HS-27A (cell line): ENCODE measurements at regions not wholly inside any gene's neighbourhood (a gene's known extent, or its start where the extent isn't known, plus 50 kb on each side); places are given as distances from the start of the nearest gene placed in this dataset.
"Not testable (repeated sequence)": the region's sequence is repeated elsewhere in the genome, so short reads cannot be mapped to it uniquely, and the experiment has no call there.

Experiments used
- DNase-seq: peaks from one replicate; pipeline ENCODE4 v3.0.0-alpha.2; 2012; ENCODE audit warnings: low read depth, missing footprints

- no peak for DNase-seq
Observed at GRCh38 chr12:88753066-88753465, 172.8 kb upstream of the KITLG start.

DNA sequence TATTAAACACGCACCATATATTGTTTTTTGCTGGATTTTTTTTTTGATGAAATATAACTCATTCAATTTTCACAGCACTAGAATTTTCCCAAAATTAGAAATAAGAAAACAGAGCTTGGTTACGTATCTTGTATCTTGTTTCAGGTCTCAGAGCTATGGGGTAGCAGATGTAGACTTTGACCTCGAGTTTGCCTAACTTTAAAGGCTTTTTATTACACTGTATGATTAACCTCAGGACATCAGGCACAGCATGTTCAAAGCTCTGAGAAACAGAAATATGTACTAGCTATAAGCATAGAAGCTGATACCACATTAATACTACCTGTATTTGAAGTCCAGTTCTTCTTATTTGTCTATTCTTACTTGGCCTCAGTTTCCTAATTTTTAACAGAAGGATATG, 171.9 kb upstream of the KITLG start:
- no peak for DNase-seq

DNA sequence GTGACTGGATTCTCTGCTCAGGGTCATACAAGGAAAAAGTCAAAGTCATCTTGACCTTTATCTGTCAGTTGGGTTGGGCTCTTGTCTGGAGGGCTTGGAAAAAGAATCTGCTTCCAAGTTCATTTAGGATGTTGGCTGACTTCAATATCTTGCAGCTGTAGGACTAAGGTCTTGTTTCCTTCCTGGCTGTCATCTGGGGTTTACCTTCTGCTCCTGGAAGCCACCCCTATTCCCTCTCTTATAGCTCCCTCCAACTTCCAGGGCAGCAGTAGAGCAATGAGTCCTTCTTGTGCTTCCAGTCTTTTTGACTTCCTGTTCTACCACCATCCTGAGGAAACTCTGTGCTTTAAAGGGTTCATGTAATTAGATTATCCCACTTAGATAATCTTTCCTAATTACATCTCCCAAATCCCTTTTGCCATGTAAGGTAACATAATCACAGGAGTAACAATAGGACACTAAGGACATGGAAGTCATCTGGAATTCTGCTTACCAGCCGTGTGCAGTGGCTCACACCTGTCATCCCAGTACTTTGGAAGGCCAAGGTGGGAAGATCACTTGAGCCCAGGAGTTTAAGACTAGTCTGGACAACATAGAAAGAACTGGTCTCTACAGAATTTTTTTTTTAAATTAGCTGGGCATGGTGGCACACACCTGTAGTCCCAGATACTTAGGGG, 170.7 kb upstream of the KITLG start:
- no peak for DNase-seq

- no peak for DNase-seq
Observed at GRCh38 chr12:88746386-88746785, 166.1 kb upstream of the KITLG start.

- DNase-seq, result no peak
Observed at GRCh38 chr12:88743946-88744685, 163.8 kb upstream of the KITLG start.

- no peak for DNase-seq
Observed at GRCh38 chr12:88737838-88738472, 157.7 kb upstream of the KITLG start.

GRCh38 chr12:88736031-88736430, 155.8 kb upstream of the KITLG start:
- DNase-seq, result no peak

- no peak for DNase-seq
Observed at GRCh38 chr12:88733008-88733407, 152.7 kb upstream of the KITLG start.

GRCh38 chr12:88729196-88729595, 148.9 kb upstream of the KITLG start:
- no peak for DNase-seq

DNA sequence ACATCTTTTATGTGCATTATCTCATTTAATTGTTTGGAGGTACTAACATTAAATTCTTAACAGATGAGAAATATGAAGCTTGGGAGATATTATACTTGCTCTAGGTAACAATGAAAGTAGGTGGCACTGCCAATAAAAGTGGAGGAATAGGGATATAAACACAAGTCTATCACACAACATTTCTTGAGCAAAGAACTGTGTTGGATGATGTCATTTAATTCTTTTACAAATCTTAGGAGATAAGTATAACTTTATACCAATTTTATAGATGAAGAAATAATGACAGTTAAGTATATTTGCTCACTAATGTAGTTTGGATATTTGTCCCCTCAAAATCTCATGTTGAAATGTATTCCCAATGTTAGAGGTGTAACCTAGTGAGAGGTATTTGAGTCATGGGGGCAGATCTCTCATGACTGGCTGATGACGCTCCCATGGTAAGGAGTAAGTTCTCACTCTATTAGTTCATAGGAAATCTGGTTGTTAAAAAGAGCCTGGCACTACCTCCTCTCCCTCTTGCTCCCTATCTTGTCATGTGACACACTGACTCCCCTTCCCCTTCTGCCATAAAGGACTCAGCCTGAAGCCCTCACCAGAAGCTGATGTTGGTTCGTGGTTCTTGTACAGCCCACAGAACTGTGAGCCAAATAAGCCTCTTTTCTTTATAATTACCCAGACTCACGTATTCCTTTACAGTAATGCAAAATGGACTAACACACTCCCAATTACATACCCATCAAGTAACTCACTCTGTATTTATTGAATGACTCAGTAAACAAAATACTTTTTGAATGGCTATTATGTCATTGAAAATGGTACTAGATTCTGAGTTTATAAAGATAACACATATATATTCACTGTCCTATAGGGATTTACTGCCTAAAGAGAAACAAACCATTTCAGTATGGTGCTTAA, 146.8 kb upstream of the KITLG start:
- DNase-seq, result peak; percentile 17

GRCh38 chr12:88725592-88726143, 145.4 kb upstream of the KITLG start:
- no peak for DNase-seq

GRCh38 chr12:88723219-88723618, 142.9 kb upstream of the KITLG start:
- no peak for DNase-seq

GRCh38 chr12:88720785-88721650, 140.7 kb upstream of the KITLG start:
- DNase-seq, result no peak

DNA sequence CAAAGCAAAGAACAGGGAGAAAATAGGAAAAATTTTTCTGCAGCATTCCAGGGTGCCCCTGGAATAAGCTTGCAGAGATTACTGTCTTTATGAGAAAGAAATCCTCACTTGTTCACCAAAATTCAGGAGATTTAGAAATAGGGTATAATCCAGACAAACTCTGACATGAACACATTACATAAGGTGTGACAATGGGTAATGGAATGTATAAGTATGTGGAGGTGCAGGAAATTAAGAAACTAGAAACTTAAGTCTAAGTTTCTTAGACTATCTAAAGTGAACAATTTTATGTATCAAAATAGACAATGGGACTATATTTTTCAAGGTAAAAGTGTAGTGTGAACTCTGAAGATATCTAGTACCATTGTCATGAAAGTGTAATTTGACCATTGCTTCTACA, 140.0 kb upstream of the KITLG start:
- DNase-seq, result no peak

GRCh38 chr12:88717188-88717587, 136.9 kb upstream of the KITLG start:
- DNase-seq, result no peak

DNA sequence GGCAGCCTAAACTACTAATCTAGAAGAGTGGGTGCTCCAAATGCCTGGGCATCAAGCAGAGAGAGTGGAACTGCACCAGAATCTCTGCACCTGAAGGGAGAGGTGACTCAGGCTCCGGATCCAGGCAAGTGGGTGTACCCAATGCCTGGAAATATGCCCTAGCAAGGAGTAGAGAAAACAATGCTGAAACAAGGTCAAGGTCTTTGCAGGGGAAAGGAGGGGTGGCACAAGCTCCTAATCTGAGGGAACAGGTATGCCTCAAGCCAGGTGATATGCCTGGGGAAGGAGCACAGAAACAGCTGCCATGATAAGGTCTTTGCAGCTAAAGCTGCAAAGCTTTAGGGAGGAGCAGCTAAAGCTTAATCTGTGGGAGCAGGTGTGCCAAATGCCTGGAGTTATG, 136.0 kb upstream of the KITLG start:
- DNase-seq, result no peak

GRCh38 chr12:88715673-88716072, 135.4 kb upstream of the KITLG start:
- DNase-seq, result no peak

DNA sequence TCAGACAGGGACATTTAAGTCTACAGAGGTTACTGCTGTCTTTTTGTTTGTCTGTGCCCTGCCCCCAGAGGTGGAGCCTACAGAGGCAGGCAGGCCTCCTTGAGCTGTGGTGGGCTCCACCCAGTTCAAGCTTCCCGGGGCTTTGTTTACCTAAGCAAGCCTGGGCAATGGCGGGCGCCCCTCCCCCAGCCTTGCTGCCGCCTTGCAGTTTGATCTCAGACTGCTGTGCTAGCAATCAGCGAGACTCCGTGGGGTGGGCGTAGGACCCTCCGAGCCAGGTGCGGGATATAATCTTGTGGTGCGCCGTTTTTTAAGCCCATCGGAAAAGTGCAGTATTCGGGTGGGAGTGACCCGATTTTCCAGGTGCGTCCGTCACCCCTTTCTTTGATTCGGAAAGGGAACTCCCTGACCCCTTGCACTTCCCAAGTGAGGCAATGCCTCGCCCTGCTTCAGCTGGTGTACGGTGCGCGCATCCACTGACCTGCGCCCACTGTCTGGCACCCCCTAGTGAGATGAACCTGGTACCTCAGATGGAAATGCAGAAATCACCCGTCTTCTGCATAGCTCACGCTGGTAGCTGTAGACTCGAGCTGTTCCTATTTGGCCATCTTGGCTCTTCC, 134.1 kb upstream of the KITLG start:
- DNase-seq, result not testable (repeated sequence)

GRCh38 chr12:88707800-88708199, 127.5 kb upstream of the KITLG start:
- no peak for DNase-seq

DNA sequence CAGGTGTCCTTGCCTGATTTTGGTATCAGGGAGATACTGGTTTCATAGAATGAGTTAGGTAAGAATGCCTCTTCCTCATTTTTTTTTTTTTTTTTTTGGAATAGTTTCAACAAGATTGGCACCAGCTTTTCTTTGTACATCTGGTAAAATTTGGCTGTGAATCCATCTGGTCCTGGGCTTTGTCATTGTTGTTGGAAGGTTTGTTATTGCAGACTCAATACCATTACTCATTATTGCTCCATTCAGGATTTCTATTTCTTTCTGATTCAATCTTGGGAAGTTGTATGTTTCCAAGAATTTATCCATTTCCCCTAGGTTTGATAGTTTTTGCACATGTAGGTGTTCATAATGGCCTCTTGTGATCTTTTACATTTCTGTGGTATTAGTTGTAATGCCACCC, 126.0 kb upstream of the KITLG start:
- no peak for DNase-seq
